ENCODE measurements at regions not wholly inside any gene's neighbourhood (a gene's known extent, or its start where the extent isn't known, plus 50 kb on each side); places are given as distances from the start of the nearest gene placed in this dataset.
"Not testable (repeated sequence)": the region's sequence is repeated elsewhere in the genome, so short reads cannot be mapped to it uniquely, and the experiment has no call there.

GRCh38 chr12:72209086-72209485, 63.1 kb upstream of the TRHDE start:
- Histone ChIP-seq H3K4me2 (ENCODE audit: unreplicated experiment) (no peak overlapping the region), H3K9ac (no peak overlapping the region), H3K4me1 (ENCODE audit: insufficient read depth) (no peaks in the 10 kb centered on the region), H3K79me2 (ENCODE audit: insufficient read depth) (no peaks in the 10 kb centered on the region), H3K9me3 (ENCODE audit: low read depth) (no peaks in the 10 kb centered on the region), H3K36me3 (ENCODE audit: low read depth) (no peaks in the 10 kb centered on the region), H3K27ac (no peak overlapping the region), H4K20me1 (ENCODE audit: insufficient read depth) (no peaks in the 10 kb centered on the region), H3K9me2 (ENCODE audit: insufficient read depth) (no peaks in the 10 kb centered on the region), H3K27me3 (replicated peaks; ENCODE audit: insufficient read depth) (no peaks in the 10 kb centered on the region), H3K4me3 (no peak overlapping the region), H3F3A (ENCODE audit: insufficient read depth) (no peaks in the 10 kb centered on the region), H2AFZ (no peak overlapping the region)
- DNase-seq, result no peak
- TF ChIP-seq EZH2 (IDR thresholded peaks at IDR 0.05; ENCODE audit: insufficient read depth, poor library complexity, severe bottlenecking) (no peak), EZH2phosphoT487 (IDR thresholded peaks at IDR 0.05; ENCODE audit: insufficient read depth, low read depth) (no peak)
- in situ Hi-C loops (cut with MboI), result no loop called here
- 9 to 10% methylated on average over 2 of the region's 2 CpGs for WGBS, 2 experiments (ENCODE audit: low coverage in 1 of 2, low lambda C conversion rate in 2 of 2, missing lambda C conversion rate in 2 of 2)

GRCh38 chr12:72214163-72214562, 58.0 kb upstream of the TRHDE start:
- in situ Hi-C loops (cut with MboI), result no loop called here
- Histone ChIP-seq H3K9ac (no peak overlapping the region), H3K9me2 (ENCODE audit: insufficient read depth) (no peaks in the 10 kb centered on the region), H3F3A (ENCODE audit: insufficient read depth) (no peaks in the 10 kb centered on the region), H3K4me2 (ENCODE audit: unreplicated experiment) (no peak overlapping the region), H3K9me3 (ENCODE audit: low read depth) (no peaks in the 10 kb centered on the region), H3K27ac (no peak overlapping the region), H2AFZ (no peak overlapping the region), H3K27me3 (replicated peaks; ENCODE audit: insufficient read depth) (no peaks in the 10 kb centered on the region), H4K20me1 (ENCODE audit: insufficient read depth) (no peaks in the 10 kb centered on the region), H3K4me1 (ENCODE audit: insufficient read depth) (no peaks in the 10 kb centered on the region), H3K79me2 (ENCODE audit: insufficient read depth) (no peaks in the 10 kb centered on the region), H3K36me3 (ENCODE audit: low read depth) (no peaks in the 10 kb centered on the region), H3K4me3 (no peak overlapping the region)
- TF ChIP-seq EZH2 (IDR thresholded peaks at IDR 0.05; ENCODE audit: insufficient read depth, poor library complexity, severe bottlenecking), result no peak
- TF ChIP-seq EZH2phosphoT487 (IDR thresholded peaks at IDR 0.05; ENCODE audit: insufficient read depth, low read depth), result no peak
- DNase-seq, result no peak
- WGBS, 2 experiments (ENCODE audit: low coverage in 1 of 2, low lambda C conversion rate in 2 of 2, missing lambda C conversion rate in 2 of 2), result 3 to 8% methylated on average over 4 of the region's 4 CpGs

- H3K4me2 ChIP-seq (ENCODE audit: unreplicated experiment); H3K79me2 ChIP-seq (ENCODE audit: insufficient read depth); H3K4me1 ChIP-seq (ENCODE audit: insufficient read depth); H3K36me3 ChIP-seq (ENCODE audit: low read depth); H3F3A ChIP-seq (ENCODE audit: insufficient read depth); H4K20me1 ChIP-seq (ENCODE audit: insufficient read depth); H3K4me3 ChIP-seq; H3K27me3 ChIP-seq (replicated peaks; ENCODE audit: insufficient read depth); H3K9me2 ChIP-seq (ENCODE audit: insufficient read depth); H3K9me3 ChIP-seq (ENCODE audit: low read depth); H2AFZ ChIP-seq; H3K9ac ChIP-seq; DNase-seq; in situ Hi-C loops (cut with MboI); H3K27ac ChIP-seq: not testable (repeated sequence)
- WGBS, 2 experiments (ENCODE audit: low coverage in 1 of 2, low lambda C conversion rate in 2 of 2, missing lambda C conversion rate in 2 of 2), result 14 to 40% methylated on average over 1 to 2 of the region's 3 CpGs
These were observed 56.9 kb upstream of the TRHDE start for GRCh38 chr12:72215287-72215686.

GRCh38 chr12:72219937-72220336, 52.2 kb upstream of the TRHDE start:
- no peak for TF ChIP-seq EZH2phosphoT487 (IDR thresholded peaks at IDR 0.05; ENCODE audit: insufficient read depth, low read depth)
- TF ChIP-seq EZH2 (IDR thresholded peaks at IDR 0.05; ENCODE audit: insufficient read depth, poor library complexity, severe bottlenecking), result no peak
- Histone ChIP-seq H3K36me3 (ENCODE audit: low read depth) (no peaks in the 10 kb centered on the region), H2AFZ (no peak overlapping the region), H3K79me2 (ENCODE audit: insufficient read depth) (no peaks in the 10 kb centered on the region), H3F3A (ENCODE audit: insufficient read depth) (no peaks in the 10 kb centered on the region), H3K27me3 (replicated peaks; ENCODE audit: insufficient read depth) (no peaks in the 10 kb centered on the region), H3K9me2 (ENCODE audit: insufficient read depth) (no peaks in the 10 kb centered on the region), H3K27ac (no peak overlapping the region), H3K9ac (no peak overlapping the region), H3K4me1 (ENCODE audit: insufficient read depth) (no peaks in the 10 kb centered on the region), H3K4me3 (no peak overlapping the region), H3K9me3 (ENCODE audit: low read depth) (no peaks in the 10 kb centered on the region), H3K4me2 (ENCODE audit: unreplicated experiment) (no peak overlapping the region), H4K20me1 (ENCODE audit: insufficient read depth) (no peaks in the 10 kb centered on the region)
- DNase-seq, result no peak
- in situ Hi-C loops (cut with MboI), result no loop called here

Data from GM23248 (cell line).